ENCODE measurements at regions not wholly inside any gene's neighbourhood (a gene's known extent, or its start where the extent isn't known, plus 50 kb on each side); places are given as distances from the start of the nearest gene placed in this dataset.

DNA sequence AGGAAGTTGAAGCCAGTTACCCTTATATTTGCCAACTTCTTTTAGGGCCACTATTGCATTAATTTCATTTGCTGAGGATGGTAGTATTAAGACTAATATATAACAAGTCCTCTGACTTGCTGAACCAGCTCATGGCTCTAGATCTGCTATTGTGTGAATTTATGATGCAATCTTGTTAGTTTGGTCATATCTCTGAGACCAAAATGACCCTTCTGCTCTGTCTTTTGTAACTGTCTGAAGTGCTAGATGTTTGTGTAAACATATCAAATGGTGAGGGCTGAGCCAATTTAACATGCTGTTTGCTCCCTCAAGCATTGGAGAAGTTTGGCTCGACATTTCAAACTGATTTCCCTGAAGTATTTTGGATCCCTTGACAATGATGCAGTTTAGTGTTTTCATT, 106.9 kb upstream of the PTGFR start:
- TF ChIP-seq TEAD4 (IDR thresholded peaks at IDR 0.05), result no peak
- no peak for TF ChIP-seq YY1 (IDR thresholded peaks at IDR 0.05; ENCODE audit: low read depth)
- TF ChIP-seq USF1 (IDR thresholded peaks at IDR 0.05), result no peak
- TF ChIP-seq NFIC (IDR thresholded peaks at IDR 0.05), result no peak
- no peak for TF ChIP-seq ZBTB7A (IDR thresholded peaks at IDR 0.05; ENCODE audit: low read depth)

- TF ChIP-seq, protein P1, sequence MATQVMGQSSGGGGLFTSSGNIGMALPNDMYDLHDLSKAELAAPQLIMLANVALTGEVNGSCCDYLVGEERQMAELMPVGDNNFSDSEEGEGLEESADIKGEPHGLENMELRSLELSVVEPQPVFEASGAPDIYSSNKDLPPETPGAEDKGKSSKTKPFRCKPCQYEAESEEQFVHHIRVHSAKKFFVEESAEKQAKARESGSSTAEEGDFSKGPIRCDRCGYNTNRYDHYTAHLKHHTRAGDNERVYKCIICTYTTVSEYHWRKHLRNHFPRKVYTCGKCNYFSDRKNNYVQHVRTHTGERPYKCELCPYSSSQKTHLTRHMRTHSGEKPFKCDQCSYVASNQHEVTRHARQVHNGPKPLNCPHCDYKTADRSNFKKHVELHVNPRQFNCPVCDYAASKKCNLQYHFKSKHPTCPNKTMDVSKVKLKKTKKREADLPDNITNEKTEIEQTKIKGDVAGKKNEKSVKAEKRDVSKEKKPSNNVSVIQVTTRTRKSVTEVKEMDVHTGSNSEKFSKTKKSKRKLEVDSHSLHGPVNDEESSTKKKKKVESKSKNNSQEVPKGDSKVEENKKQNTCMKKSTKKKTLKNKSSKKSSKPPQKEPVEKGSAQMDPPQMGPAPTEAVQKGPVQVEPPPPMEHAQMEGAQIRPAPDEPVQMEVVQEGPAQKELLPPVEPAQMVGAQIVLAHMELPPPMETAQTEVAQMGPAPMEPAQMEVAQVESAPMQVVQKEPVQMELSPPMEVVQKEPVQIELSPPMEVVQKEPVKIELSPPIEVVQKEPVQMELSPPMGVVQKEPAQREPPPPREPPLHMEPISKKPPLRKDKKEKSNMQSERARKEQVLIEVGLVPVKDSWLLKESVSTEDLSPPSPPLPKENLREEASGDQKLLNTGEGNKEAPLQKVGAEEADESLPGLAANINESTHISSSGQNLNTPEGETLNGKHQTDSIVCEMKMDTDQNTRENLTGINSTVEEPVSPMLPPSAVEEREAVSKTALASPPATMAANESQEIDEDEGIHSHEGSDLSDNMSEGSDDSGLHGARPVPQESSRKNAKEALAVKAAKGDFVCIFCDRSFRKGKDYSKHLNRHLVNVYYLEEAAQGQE (IDR thresholded peaks at IDR 0.05; ENCODE audit: low read depth), result no peak
- TF ChIP-seq TCF12 (IDR thresholded peaks at IDR 0.05; ENCODE audit: low read depth) (no peak), CREB1 (IDR thresholded peaks at IDR 0.05; ENCODE audit: low read depth) (no peak), MAX (IDR thresholded peaks at IDR 0.05) (no peak), USF1 (IDR thresholded peaks at IDR 0.05) (no peak), NFIC (IDR thresholded peaks at IDR 0.05) (no peak), TAF1 (IDR thresholded peaks at IDR 0.05; ENCODE audit: low read depth) (no peak), FOXM1 (IDR thresholded peaks at IDR 0.05; ENCODE audit: borderline replicate concordance, low read depth) (no peak), EGR1 (IDR thresholded peaks at IDR 0.05) (no peak), CEBPB (IDR thresholded peaks at IDR 0.05) (no peak), ZBTB7A (IDR thresholded peaks at IDR 0.05; ENCODE audit: low read depth) (no peak), EP300 (IDR thresholded peaks at IDR 0.05; ENCODE audit: borderline replicate concordance) (no peak), YY1 (IDR thresholded peaks at IDR 0.05; ENCODE audit: low read depth) (no peak), TEAD4 (IDR thresholded peaks at IDR 0.05) (no peak), RAD21 (IDR thresholded peaks at IDR 0.05; ENCODE audit: low read depth) (no peak)
Observed at GRCh38 chr1:78385744-78386462, 104.9 kb upstream of the PTGFR start.

GRCh38 chr1:78387201-78387600, 103.6 kb upstream of the PTGFR start:
- TF ChIP-seq MAX (IDR thresholded peaks at IDR 0.05), result no peak
- TF ChIP-seq TAF1 (IDR thresholded peaks at IDR 0.05; ENCODE audit: low read depth), result no peak
- no peak for TF ChIP-seq ZBTB7A (IDR thresholded peaks at IDR 0.05; ENCODE audit: low read depth)
- no peak for TF ChIP-seq TCF12 (IDR thresholded peaks at IDR 0.05; ENCODE audit: low read depth)

DNA sequence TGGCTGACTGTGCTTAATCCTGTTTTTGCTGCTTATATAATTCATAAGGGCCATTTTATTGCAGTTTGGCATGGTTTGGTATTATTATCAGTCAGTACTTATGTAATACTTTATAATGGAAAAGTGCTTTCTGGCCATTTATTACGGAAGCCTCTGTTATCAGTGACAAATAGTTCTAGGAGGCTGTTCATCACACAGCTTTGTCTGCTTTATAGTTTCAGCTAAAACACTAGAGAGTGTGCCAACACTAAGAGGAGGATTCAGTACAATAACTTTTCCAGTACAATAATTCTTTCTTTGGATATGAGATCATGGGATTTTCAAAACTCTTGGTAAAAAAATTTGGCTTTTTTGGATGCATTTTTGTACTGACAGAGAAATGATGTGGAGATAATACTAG, 102.9 kb upstream of the PTGFR start:
- no peak for TF ChIP-seq YY1 (IDR thresholded peaks at IDR 0.05; ENCODE audit: low read depth)
- TF ChIP-seq NFIC (IDR thresholded peaks at IDR 0.05), result no peak
- no peak for TF ChIP-seq EGR1 (IDR thresholded peaks at IDR 0.05)
- no peak for TF ChIP-seq ZBTB7A (IDR thresholded peaks at IDR 0.05; ENCODE audit: low read depth)
- TF ChIP-seq TCF12 (IDR thresholded peaks at IDR 0.05; ENCODE audit: low read depth), result no peak
- TF ChIP-seq MAX (IDR thresholded peaks at IDR 0.05), result no peak
- no peak for TF ChIP-seq USF1 (IDR thresholded peaks at IDR 0.05)

GRCh38 chr1:78388275-78388674, 102.5 kb upstream of the PTGFR start:
- no peak for TF ChIP-seq MAX (IDR thresholded peaks at IDR 0.05)
- TF ChIP-seq TAF1 (IDR thresholded peaks at IDR 0.05; ENCODE audit: low read depth), result no peak
- TF ChIP-seq ZBTB7A (IDR thresholded peaks at IDR 0.05; ENCODE audit: low read depth), result no peak
- TF ChIP-seq RAD21 (IDR thresholded peaks at IDR 0.05; ENCODE audit: low read depth), result no peak
- TF ChIP-seq FOXM1 (IDR thresholded peaks at IDR 0.05; ENCODE audit: borderline replicate concordance, low read depth), result no peak
- TF ChIP-seq NFIC (IDR thresholded peaks at IDR 0.05), result no peak
- TF ChIP-seq YY1 (IDR thresholded peaks at IDR 0.05; ENCODE audit: low read depth), result no peak
- TF ChIP-seq, protein P1 (IDR thresholded peaks at IDR 0.05; ENCODE audit: low read depth), result no peak
- TF ChIP-seq CEBPB (IDR thresholded peaks at IDR 0.05), result no peak
- no peak for TF ChIP-seq EGR1 (IDR thresholded peaks at IDR 0.05)
- no peak for TF ChIP-seq USF1 (IDR thresholded peaks at IDR 0.05)
- TF ChIP-seq EP300 (IDR thresholded peaks at IDR 0.05; ENCODE audit: borderline replicate concordance), result no peak
- TF ChIP-seq CREB1 (IDR thresholded peaks at IDR 0.05; ENCODE audit: low read depth), result no peak
- no peak for TF ChIP-seq TCF12 (IDR thresholded peaks at IDR 0.05; ENCODE audit: low read depth)
- no peak for TF ChIP-seq TEAD4 (IDR thresholded peaks at IDR 0.05)
